Inflammatory macrophage (primary cell): ENCODE measurements at regions not wholly inside any gene's neighbourhood (a gene's known extent, or its start where the extent isn't known, plus 50 kb on each side); places are given as distances from the start of the nearest gene placed in this dataset.
"Not testable (repeated sequence)": the region's sequence is repeated elsewhere in the genome, so short reads cannot be mapped to it uniquely, and the experiment has no call there.

Source experiments
- DNase-seq, 2 donors: peaks; one replicate each; pipeline ENCODE4 v3.0.0-alpha.2; 2020 to 2022

DNA sequence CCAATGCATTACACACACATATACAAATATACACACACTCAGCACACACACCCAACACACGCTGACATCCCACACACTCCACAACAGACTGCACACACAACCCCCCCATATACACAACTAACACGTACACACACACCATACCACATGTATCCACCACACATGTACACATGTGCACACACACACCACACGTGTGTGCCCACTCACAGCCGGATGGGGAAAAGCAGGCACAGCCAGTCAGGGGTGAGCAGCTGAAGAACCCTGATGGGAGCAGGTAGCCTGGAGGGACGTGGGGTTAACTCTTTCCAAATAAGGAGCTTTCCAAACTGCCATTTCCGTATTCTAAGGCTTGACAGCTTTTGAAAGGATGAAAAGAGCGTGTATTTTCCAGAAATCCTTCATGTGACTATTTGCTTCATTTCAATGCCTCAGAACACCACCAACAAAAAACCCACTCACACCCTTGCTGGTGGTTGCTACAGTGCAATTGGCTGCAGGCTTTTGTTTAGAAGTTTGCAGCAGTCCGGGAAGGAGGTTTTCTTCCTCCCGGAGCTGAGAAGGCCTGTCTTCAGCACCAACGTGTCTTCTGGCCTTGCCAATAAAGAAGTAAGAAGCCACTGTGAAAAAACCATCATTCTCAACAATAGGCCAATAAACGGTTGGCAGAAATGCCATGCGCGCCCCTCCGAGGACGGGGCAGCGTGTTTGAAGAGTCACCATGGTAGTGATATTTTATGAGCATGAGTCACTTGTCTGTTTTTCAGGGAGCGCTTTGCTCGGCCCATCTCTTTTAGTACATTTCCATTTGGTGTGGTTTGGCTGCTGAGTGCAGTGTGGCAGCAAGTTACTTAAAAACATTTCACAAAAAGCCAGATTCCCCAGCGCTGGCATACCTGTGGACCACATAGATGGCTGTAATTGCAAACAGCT lies 131.3 kb upstream of the GMDS start:
- DNase-seq = no peak

DNA sequence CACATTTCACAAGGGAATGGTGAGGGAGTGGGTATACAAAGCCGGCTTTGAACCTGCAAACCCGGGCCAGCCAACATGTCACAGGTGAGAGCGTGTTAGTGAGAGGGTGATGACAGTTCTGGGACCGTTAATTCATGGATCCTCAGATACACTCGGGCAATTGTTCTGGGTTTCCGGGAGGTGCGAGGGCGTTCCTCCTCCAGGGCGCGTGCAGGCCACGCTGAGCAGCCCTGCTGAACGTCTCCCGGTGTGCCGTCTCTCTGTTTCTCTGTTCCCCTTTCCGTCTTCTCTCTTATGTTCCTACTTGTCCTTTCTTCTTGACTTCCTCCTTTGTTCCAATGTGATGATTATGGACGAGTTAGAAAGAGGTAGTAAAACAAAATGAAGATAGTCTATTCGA lies 130.0 kb upstream of the GMDS start:
- no peak for DNase-seq

DNA sequence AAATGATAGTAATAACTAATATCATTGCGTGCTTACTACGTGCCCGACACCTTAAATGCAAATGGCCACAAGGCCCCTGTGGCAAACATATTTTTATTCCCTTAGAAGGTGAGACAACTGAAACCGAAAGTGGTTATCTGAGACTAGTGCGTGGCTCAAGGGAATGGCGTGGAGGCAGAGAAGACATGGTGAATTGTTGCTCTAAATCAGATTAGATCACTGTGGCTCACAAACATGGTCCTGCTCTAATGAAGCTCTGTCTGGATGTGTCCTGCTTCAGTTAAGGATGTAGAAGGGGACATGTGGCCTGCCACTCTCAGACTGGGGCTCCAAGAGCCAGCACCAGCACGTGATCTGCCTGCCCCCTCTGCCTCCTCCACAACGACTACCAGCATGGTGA lies 124.2 kb upstream of the GMDS start:
- no peak for DNase-seq

DNA sequence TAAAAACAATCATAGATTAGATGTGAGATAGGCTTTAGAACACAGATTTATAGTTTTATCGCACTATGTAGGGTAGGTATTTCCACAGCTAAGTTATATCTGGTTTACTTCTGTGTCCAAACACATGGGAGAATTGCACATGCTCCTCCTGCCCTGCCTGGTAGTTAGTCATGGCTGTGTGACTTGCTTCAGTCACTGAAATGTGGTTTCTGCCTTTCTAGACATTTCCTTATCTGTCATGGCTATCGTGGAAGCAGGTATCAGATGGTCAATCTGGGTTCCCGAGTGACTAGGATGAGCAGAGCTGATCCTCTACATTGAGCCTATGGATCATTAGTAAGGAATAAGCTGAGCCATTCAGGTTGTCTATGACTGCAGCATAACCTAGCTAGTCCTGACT lies 117.8 kb upstream of the GMDS start:
- peak; percentile 5 to 43 for DNase-seq

DNA sequence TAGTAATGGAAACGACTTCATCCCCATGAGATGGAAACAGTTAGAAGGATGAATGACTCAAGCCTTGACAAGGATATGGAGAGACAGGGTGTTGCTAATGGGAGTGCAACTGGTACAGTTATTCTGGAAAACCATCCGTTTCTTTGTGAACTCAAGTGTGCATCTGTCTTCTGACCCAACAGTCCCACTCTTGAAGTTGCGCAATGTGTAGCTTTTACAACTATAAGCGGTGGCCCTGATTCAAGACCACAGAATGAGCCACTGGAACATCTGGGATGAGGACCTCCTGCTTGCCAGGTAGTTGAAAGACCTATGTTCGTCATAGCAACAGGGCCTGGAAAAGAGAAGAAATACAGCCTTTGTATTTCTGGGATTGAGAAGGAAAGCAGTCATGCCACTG lies 115.8 kb upstream of the GMDS start:
- no peak for DNase-seq

DNA sequence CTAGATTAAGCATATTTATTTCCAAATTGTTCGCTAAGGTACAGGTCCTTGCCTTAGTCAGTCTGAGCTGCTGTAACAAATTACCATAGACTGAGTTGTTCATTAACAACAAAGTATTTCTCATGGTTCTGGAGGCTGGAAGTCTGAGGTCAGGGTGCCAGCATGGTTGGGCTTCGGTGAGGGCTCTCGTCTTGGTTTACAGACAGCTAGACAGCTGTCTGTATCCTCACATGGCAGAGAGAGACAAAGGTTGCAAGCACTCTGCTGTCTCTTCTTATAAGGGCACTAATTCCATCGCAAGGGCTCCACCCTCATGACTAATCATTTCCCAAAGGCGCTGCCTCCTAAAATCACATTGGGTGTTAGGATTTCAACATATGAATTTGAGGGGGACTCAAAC lies 115.3 kb upstream of the GMDS start:
- no peak for DNase-seq

DNA sequence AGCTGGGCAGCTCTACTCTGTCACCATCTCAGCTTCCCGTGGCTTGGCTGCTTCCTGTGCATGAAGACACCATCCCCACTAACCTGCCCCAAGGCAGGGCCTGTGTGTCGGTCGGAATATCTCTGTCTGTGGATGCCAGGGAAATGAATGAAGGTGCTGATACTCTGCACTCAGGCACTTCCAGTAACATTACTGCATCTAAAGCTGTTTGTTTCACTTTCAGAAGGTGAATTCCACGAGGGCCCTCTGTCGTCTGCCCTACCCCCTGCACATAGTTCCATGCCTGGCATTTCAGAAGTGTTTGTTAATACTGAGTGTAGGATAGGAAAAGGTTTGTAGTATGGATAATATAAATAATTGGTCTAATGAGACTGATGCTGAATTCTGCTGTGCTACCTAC lies 114.7 kb upstream of the GMDS start:
- no peak for DNase-seq

DNA sequence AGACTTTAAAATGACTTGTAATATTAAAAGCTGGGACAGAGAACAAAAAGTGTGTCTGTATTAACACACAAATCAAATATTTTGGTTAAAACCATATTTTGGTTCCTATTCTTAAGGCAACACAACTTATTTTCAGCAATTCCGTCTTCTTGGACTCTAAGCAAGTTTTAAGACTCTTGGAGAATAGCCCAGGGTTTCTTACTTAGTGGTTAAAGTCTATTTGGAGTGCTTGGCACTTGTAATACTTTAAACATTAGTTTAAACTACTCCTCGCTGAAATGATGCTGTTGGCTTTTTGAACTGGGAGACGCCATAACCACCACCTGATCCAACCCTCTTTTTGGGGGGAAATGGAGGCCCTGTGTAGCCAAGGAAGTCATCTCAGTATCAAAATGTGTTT lies 109.7 kb upstream of the GMDS start:
- no peak for DNase-seq

DNA sequence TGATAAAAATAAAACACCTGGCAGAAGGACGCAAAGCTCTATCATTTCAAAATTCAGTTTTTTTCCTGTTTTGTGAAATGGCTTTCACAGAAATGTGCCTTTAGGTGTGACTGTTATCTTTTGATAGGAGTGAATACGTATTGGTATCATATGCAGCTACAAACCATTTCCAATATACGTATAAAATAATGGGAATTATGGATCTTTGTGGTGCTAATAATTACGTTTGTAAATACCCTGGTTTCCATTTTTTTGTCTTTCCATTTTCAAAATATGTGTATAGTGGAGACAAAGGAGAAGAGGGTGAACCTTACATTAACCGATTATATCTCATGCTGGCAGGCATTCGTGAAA lies 108.7 kb upstream of the GMDS start:
- DNase-seq = no peak

DNA sequence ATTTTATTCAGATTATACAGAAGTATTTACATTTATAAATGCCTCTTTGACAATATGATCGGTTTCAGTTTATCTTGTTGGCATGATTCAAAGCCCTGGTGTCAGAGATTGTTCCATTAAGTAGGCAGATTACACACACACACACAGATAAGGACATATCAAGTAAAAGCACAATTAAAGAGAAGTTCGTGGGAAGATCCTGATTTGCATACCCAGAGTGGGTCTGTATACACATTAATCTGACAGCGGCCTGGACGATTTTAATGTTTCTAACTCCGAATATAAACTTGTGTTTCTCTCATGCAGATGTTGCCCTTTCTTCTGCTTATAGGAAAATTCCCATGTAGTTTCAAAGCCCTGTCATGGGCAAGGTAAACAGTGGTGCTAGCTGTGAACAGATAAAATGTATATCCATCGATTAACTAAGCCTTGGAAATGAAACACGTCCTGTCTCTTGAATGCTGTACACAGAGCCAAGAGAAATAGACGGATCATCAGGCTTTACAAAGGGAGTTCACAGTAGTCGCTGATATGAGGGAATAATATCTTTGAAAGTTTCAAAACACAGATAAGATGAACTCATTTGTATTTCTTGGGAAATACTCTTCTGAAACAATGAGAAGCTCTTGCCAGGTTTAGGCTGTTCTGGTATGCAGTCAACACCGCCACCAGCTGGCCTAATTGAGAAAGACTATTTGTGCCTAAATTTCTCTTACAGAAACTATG lies 108.2 kb upstream of the GMDS start:
- peak; percentile 61 to 66 for DNase-seq

DNA sequence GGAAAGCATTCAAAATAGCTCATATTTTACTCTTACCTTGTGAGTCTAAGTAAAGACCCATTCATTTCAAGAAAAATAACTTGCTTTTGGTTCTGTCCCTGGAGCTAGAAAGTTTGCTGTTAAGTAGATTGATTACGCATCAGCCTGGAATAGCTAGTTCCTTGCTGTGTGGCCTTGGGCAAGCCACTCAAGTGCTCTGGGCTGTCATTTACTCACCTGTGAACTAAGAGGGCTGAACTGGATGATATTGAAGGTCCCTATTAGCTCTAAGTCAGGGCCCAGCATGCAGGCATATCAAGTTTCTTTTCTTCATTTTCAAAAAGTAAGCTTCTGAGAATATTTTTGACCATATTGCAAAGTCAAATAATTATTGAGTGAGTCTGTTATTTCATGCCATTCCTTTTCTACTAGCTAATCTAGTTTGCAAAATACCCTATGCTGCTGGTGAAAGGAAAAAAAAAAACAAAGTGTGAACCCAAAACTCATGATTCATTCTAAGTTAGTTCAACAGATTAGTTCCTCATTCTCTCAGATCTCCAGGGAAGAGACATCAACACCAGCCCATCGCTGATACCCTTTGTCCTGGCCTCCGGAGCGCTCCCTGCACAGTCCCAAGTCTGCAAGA lies 106.5 kb upstream of the GMDS start:
- DNase-seq = peak in 1 of 2 donors; percentile 15

DNA sequence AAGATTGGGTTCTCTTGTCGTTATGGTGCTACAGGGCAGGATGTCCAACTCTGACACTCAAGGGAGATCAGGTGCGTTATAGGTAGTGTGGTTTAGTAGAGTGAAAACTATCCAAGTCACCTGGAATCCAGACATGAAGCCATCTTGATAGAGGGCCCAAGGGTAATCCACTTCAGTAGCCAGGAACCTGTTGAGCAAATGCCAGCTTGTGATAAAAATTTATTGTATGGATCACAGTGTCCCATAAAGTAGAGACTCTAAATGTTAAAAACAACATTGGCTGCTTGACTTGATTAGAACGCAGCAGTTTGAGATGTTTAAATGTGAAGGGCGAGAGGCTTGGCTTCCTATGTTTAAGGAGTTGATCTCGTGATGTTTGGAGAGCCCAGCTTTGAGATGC lies 105.7 kb upstream of the GMDS start:
- DNase-seq = no peak

DNA sequence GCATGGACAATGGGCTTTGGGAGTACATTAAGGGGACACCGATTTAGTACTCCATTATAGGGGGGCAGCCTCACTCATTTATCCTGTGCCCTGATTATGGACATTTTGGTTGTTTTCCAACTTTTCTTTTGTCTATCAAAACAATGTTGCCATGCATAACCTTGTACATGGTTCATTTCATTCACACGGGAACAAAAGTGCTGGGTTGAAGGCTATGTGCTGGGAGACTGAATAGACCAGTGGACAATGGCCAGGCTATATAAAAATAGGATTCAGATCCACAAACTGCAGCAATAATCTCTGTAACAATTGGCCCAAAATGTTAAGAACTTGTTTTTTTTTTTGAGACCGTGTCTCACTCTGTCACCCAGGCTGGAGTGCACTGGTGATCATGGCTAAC lies 100.7 kb upstream of the GMDS start:
- no peak for DNase-seq

DNA sequence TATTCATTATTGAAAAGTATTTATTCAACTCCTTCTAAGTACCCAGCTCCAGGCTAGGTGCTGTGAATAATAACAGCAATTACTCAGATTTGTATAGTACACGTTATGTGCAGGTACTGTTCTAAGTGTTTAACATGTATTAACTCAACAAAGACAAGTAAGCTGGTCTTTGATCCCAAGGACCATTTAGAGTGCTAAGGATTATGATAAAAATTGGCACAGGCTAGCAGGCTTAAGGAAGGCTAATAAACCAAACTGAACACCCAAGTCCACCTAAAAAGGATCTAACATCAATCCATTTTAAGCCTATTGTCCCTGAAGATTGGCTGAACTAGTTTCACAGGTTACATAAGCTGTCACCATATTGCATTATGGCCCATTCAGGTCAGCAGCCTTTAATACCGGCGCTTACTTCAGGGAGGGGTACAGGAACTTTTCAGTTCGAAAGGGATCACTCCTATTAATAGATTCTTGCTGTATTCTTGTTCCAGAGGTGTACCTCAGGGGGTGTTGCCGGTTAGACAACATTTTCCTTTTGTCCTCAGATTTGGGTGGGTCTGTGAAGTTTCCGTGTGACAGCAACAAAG lies 99.0 kb upstream of the GMDS start:
- DNase-seq = no peak

DNA sequence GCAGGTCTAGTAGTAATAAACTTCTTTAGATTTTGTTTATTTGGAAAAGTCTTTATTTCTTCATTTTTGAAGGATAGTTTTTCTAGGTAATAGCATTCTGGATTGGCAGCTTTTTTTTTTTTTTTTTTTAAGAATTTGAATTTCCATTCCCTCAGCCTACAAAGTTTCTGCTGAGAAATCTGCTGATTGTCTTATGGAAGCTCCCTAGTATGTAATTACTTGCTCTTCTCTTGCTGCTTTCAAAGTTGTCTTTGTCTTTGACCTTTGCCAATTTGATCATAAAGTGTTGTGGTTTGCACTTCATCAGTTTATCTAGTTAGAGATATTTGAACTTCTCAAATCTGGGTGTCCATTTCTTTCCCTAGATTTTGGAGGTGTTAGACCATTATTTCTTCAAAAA lies 82.2 kb upstream of the GMDS start:
- DNase-seq = no peak

DNA sequence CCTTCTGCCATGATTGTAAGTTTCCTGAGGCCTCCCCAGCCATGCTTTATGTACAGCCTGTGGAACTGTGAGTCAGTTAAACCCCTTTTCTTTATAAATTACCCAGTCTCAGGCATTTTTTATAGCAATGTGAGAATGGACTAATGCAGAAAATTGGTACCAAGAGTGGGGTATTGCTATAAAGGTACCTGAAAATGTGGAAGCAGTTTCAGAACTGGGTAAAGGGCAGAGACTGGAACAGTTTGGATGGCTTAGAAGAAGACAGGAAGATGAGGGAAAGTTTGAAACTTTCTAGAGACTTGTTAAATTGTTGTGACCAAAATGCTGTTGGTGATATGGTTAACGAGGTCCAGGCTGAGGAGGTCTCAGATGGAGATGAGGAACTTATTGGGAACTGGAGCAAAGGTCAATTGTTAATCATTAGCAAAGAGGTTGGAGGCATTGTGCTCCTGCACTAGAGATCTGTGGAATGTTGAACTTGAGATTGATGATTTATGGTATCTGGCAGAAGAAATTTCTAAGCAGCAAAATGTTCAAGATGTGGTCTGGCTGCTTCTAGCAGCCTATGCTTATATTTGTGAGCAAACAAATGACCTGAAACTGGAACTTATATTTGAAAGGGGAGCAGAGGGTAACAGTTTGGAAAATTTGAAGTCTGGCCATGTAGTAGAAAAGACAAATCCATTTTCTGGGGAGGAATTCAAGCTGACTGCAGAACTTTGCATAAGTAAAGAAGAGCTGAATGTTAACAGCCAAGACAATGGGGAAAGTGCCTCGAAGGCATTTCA lies 79.0 kb upstream of the GMDS start:
- DNase-seq = no peak

DNA sequence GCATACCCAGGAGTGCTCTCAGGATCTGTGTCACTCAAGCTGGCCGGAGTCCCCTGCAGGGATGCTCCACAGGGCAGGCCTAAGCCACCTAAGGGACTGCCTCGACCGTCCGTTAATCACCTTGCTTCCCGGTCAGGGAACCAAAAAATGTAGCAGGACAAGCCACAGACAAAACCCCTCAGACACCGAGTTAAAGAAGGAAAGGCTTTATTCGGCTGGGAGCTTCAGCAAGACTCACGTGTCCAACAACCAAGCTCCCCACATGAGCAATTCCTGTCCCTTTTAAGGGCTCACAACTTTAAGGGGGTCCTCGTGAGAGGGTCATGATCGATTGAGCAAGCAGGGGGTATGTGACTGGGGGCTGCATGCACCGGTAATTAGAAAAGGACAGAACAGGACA lies 72.1 kb upstream of the GMDS start:
- DNase-seq = not testable (repeated sequence)

DNA sequence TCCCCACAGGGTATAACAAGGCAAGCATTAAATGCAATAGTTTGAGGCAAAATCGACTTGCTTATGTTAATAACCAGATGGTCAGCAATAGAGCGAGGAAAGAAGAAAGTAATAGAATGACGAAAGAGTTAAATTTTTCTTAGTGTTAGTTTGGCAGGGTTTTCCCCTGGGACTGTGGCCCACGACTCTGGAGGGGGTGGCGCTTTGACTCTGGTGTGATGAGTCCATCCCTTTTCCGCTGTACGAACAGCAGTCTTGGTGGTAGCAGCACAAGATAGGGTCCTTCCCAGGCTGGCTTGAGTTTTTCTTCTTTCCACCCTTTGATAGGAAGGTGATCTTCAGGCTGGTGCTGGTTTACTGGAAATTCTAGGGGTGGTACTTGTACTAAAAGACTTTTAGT lies 69.2 kb upstream of the GMDS start:
- DNase-seq = no peak

DNA sequence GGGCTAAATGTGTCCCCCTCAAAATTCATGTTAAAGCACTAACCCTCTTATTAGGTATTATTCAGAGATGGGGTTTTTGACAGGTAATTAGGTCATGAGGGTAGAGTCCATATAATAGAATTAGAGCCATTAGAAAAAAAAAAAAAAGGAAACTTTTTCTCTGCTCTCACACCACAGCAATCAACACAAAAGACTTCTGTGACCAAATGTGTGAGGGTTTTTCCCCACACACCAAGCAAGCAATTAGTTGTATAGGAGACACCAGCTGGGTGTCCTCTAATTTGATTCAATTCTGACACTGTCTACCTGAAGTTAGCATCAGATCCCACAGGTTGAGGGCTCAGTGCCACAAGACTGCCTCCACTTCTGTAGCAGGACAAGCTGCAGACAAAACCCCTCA lies 64.6 kb upstream of the GMDS start:
- no peak for DNase-seq

DNA sequence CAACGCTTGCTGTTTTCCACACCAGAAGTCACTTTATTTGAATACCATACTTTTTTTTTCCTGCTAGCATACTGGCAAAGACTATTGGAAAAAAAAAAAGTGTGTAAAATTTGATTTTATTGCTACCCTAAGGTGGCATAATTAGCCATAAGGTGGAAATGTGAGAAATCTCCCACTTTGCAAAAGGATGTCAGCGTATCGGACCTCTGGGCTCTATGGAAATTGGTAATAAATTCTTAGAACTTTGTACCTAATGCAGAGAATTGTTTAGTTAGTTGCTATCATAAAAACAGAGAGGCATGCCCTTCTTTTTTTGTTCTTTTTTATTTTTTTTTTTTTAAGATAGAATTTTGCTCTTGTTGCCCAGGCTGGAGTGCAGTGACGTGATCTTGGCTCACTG lies 63.7 kb upstream of the GMDS start:
- DNase-seq = no peak

DNA sequence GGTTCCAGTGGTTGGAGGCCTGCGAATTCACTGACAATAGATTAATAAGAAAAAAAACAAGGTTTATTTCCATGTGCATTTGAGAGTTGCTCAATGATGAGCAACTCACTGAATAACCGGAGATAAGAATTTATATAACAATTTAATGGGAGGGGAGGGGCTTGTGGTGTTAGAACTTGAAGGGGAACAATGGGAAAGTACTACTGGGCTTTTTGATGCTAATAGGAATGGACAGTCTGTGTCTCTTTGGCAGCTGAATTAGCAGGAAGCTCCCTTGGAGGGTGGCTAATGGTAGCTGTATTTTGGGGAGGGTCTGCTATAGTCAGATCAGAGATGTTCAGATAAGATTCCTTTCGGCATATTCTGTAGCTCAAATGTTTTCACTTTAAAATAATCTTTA lies 62.4 kb upstream of the GMDS start:
- no peak for DNase-seq

DNA sequence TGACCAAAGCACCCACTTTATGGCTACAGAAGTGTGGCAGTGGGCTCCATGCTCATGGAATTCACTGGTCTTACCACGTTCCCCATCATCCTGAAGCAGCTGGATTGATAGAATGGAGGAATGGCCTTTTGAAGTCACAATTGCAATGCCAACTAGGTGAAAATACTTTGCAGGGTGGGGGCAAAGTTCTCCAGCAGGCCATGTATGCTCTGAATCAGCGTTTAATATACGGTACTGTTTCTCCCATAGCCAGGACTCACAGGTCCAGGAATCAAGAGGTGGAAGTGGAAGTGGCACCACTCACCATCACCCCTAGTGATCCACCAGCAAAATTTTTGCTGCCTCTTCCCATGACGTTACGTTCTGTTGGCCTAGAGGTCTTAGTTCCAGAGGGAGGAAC lies 60.5 kb upstream of the GMDS start:
- DNase-seq = no peak

DNA sequence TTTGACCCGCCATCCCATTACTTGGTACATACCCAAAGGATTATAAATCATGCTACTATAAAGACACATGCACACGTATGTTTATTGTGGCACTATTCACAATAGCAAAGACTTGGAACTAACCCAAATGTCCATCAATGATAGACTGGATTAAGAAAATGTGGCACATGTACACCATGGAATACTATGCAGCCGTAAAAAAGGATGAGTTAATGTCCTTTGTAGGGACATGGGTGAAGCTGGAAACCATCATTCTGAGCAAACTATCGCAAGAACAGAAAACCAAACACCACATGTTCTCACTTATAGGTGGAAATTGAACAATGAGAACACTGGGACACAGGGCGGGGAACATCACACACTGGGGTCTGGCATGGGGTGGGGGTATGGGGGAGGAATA lies 57.1 kb upstream of the GMDS start:
- not testable (repeated sequence) for DNase-seq
